ENCODE measurements at regions not wholly inside any gene's neighbourhood (a gene's known extent, or its start where the extent isn't known, plus 50 kb on each side); places are given as distances from the start of the nearest gene placed in this dataset.

DNA sequence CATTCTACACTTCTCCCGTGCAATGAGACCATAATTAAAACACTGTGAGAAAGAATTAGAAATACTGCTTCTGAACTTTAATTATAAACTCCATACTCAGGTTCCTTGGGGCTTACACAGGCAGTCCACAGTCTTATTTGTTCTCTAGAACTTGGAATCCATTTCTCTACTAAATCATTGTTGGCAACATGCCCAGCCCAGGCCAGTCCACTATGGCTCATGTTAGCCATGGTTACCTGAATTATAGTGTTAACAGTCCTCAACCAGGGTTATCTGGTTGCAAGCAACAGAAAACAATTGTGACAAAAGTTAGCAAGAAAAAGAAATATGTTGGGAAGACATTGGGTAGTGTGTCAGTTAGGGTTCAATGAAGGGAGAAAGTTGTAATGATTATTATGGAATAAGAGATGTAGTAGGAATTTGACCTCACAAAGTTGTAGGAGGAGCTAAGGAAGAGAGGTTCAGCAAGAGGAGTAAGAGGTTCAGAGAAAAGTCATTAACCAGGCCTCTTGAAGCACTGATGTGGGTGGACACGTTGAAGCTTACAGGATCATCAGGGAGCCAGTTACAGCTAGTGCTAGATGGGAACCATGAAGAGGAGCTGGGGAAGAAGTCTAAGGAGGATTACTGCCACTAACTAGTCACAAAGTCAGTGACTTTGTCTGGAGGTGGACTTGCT lies 120.2 kb upstream of the ADRA1D start:
- WGBS, 10 experiments = 25 to 73% (median 64%) methylated on average over 1 to 2 of the region's 2 CpGs; no CpG with 5 or more reads in 3 of the 10 experiments
- no peak for ATAC-seq (replicated peaks in 6 of 8)

DNA sequence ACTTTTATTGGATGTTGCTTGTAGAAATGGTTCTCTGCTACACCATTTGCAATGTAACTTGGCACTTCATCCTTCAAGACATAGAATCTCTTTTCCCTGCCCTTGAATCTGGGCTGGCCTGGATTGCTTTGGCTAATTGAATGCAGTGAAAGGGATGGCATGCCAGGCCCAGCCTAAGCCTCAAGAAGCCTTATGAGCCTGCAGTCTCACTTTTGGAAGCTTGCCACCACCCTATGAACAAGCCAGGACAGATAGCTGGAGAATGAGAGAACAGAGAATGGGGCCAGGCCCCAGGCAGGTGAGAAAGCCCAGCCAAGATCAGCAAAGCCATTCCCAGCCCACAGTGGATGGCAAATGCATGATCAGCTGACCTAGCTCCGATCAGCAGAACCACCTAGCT lies 117.0 kb upstream of the ADRA1D start:
- 67 to 86% methylated on average over 1 of the region's 1 CpG; no CpG with 5 or more reads in 8 of the 10 experiments for WGBS, 10 experiments
- ATAC-seq (replicated peaks in 6 of 8) = no peak
- Histone ChIP-seq H3K27ac (no peak overlapping the region), H3K4me1 (replicated peaks in 1 of 2) (no peaks in the 10 kb centered on the region), H3K4me3 (no peak overlapping the region)
- in situ Hi-C loops (cut with MboI; ENCODE audit: low pct_unique_long_range_greater_than_20kb in 2 of 9, low sequenced_read_pairs in 9 of 9, unreplicated experiment in 9 of 9) = no loop called here

More for the DNA sequence above, 120.2 kb upstream of the ADRA1D start:
- in situ Hi-C loops (cut with MboI; ENCODE audit: low pct_unique_long_range_greater_than_20kb in 2 of 9, low sequenced_read_pairs in 9 of 9, unreplicated experiment in 9 of 9) = no loop called here
- no peak overlapping the region for H3K4me3 ChIP-seq
- H3K27ac ChIP-seq = no peak overlapping the region
- no peaks in the 10 kb centered on the region for H3K4me1 ChIP-seq (replicated peaks in 1 of 2)

DNA sequence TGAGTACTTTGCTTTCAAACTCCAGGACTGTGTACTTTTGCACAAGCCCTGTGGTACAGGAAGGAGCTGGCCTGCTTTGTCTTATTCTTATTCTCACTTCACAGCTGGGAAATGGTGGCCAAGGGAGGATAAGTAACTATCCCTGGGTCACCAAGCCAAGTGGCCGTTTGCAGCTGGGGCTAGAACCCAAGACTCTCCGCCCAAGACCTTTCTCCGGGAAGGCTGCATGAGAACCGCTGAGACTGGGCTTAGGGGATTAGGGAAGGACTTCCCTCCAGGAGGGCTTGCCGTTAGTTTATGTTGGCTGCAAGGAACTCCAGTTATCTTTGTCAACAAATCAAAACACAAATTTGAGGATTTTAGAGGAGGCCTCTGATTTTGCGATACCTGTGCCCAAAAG lies 109.5 kb upstream of the ADRA1D start:
- in situ Hi-C loops (cut with MboI; ENCODE audit: low pct_unique_long_range_greater_than_20kb in 2 of 9, low sequenced_read_pairs in 9 of 9, unreplicated experiment in 9 of 9) = no loop called here
- Histone ChIP-seq H3K4me3 (no peak overlapping the region), H3K4me1 (replicated peaks in 1 of 2) (no peaks in the 10 kb centered on the region), H3K27ac (no peak overlapping the region)
- 60 to 82% (median 70%) methylated on average over 1 to 2 of the region's 6 CpGs; no CpG with 5 or more reads in 7 of the 10 experiments for WGBS, 10 experiments
- ATAC-seq (replicated peaks in 6 of 8) = no peak

DNA sequence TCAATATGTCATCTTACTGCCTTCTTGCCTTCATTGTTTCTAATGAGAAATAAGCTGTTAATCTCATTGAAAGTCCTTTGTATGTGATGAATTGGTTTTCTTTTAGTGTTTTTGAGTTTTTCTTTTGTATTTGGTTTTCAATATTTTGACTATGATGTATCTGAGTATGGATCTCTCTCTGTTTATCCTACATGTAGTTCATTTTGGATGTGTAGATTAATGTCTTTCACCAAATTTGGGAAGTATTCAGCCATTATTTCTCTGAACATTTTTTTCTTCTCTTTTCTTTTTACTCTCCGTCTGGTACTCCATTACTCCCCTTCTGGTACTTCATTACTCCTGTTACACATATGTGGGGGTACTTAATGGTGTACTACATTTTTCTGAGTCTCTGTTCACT lies 103.3 kb upstream of the ADRA1D start:
- H3K4me1 ChIP-seq (replicated peaks in 1 of 2) = no peaks in the 10 kb centered on the region
- WGBS, 10 experiments = 35 to 100% (median 86%) methylated on average over 1 of the region's 1 CpG; no CpG with 5 or more reads in 1 of the 10 experiments
- no peak overlapping the region for H3K4me3 ChIP-seq
- H3K27ac ChIP-seq = no peak overlapping the region
- ATAC-seq (replicated peaks in 6 of 8) = no peak
- in situ Hi-C loops (cut with MboI; ENCODE audit: low pct_unique_long_range_greater_than_20kb in 2 of 9, low sequenced_read_pairs in 9 of 9, unreplicated experiment in 9 of 9) = no loop called here

DNA sequence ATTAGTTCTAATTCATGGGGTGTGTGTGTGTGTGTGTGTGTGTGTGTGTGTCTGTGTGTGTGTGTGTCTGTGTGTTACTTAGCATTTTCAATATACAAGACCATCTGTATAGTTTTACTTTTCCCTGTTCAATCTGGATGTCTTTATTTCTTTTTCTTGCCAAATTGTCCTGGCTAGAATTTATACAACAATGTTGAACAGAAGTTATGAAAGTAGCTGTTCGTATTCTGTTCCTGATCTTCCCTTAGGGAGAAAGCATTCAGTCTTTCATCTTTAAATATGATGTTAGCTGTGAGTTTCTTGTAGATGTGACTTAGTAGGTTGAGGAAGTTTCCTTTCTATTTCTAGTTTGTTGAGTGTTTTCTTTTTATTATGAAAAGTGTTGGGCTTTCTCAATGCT lies 101.0 kb upstream of the ADRA1D start:
- H3K4me1 ChIP-seq (replicated peaks in 1 of 2) = no peaks in the 10 kb centered on the region
- WGBS, 10 experiments = 0 to 100% (median 86%) methylated on average over 1 of the region's 1 CpG; no CpG with 5 or more reads in 3 of the 10 experiments
- H3K4me3 ChIP-seq = no peak overlapping the region
- ATAC-seq (replicated peaks in 6 of 8) = no peak
- no peak overlapping the region for H3K27ac ChIP-seq
- in situ Hi-C loops (cut with MboI; ENCODE audit: low pct_unique_long_range_greater_than_20kb in 2 of 9, low sequenced_read_pairs in 9 of 9, unreplicated experiment in 9 of 9) = no loop called here

DNA sequence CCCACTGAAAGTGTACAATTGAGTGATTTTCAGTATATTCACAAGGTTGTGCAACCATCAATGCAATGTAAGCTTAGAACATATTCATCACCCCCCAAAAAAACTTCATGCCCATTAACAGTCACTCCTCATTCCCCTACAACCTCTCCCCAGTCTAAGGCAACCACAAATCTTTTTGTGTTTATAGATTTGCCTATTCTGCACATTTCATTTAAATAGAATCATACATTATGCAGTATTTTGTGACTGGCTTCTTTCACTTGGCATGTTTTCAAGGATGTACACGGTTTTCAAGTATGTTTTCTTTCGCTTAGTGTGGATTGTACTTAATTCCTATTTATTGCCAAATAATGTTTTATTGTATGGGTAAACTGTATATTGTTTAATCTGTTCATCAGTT lies 95.6 kb upstream of the ADRA1D start:
- 26 to 100% (median 60%) methylated on average over 1 to 2 of the region's 2 CpGs; no CpG with 5 or more reads in 3 of the 10 experiments for WGBS, 10 experiments

DNA sequence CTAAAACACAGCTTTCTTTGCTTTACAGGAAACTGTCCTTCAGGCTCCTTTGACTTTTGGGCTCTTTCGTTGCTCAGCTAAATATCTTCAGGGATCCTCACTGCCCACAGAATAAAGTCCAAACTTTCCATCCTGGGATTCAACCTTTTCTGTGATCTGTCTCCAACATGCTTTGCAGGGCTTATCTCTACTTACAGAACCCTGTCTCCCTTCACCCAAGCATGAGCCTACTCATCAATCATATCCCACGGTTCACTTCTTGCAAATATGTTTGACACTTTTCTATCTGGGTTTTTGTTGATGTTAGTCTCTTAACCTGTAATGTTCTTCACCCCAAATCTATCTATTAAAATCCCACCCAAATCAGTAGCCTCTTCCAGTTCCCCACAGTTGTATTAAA lies 93.5 kb upstream of the ADRA1D start:
- H3K27ac ChIP-seq = no peak overlapping the region
- no peak for ATAC-seq (replicated peaks in 6 of 8)
- no peak overlapping the region for H3K4me3 ChIP-seq
- WGBS, 10 experiments = 36 to 100% (median 79%) methylated on average over 1 to 2 of the region's 2 CpGs; no CpG with 5 or more reads in 3 of the 10 experiments
- peaks cover 0 to 5% of the 10 kb centered on the region in 2 donors for H3K4me1 ChIP-seq (replicated peaks in 1 of 2)
- in situ Hi-C loops (cut with MboI; ENCODE audit: low pct_unique_long_range_greater_than_20kb in 2 of 9, low sequenced_read_pairs in 9 of 9, unreplicated experiment in 9 of 9) = no loop called here

More for the DNA sequence above, 95.6 kb upstream of the ADRA1D start:
- in situ Hi-C loops (cut with MboI; ENCODE audit: low pct_unique_long_range_greater_than_20kb in 2 of 9, low sequenced_read_pairs in 9 of 9, unreplicated experiment in 9 of 9) = no loop called here
- no peak for ATAC-seq (replicated peaks in 6 of 8)
- H3K27ac ChIP-seq = no peak overlapping the region
- peaks cover 0 to 5% of the 10 kb centered on the region in 2 donors for H3K4me1 ChIP-seq (replicated peaks in 1 of 2)
- H3K4me3 ChIP-seq = no peak overlapping the region

DNA sequence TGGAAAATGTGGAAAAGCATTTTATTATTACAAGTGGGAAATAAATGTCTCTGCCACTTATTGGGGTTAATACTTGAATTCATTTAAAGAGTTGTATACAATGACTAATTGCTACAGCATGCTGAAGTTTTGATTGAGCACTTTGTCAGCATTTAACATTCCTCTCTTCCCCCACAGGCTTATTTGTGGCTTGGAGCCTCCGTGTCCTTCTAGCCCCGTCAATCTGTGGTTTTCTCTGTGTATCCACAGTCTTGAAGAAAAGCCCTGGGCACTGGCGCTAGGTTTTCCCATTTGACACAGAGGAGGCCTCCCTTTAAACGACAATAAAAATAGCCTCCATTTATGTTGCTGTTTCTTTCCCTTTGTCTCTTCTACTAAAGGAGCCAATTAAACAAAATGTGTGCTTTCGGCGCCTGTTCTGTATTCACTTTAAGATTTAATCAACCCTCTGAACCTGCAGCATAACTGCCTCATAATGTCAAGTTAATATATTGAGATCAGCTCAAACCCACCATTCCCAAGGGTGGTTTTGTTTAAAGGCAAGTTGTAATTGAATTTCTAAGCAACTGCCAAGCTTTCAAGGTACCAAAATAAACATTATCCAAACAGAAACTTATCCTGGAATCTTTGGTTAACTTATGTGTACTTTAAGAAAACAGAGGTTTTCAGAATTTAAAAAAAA lies 92.9 kb upstream of the ADRA1D start:
- 7 to 61% (median 40%) methylated on average over 1 to 6 of the region's 6 CpGs; no CpG with 5 or more reads in 1 of the 10 experiments for WGBS, 10 experiments
- ATAC-seq (replicated peaks in 6 of 8) = peak in 2 of 8 experiments; percentile 49 to 58

DNA sequence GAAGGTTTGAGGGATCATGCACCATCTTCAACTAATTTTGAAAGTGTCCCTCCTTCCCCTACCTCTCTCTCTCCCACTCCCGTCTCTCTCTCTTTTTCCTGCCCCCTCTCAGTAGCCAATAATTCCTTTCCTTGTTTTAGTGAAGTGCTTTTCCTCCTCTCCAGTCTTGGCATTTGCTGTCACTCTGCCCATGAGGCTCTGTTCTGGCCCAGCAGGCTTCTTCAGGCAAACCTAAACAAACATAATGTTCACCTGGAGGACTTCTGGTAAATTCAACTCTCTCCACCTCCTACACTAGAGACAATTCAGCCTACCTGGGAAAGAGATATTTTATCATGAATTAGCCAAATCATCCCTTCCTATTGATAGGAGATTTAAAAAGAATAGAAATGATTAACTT lies 86.6 kb upstream of the ADRA1D start:
- in situ Hi-C loops (cut with MboI; ENCODE audit: low pct_unique_long_range_greater_than_20kb in 2 of 9, low sequenced_read_pairs in 9 of 9, unreplicated experiment in 9 of 9) = no loop called here
- H3K4me1 ChIP-seq (replicated peaks in 1 of 2) = no peaks in the 10 kb centered on the region
- no peak overlapping the region for H3K4me3 ChIP-seq
- no peak overlapping the region for H3K27ac ChIP-seq
- ATAC-seq (replicated peaks in 6 of 8) = no peak
- WGBS, 10 experiments = 33 to 67% (median 60%) methylated on average over 1 of the region's 1 CpG; no CpG with 5 or more reads in 4 of the 10 experiments

More for the DNA sequence above, 92.9 kb upstream of the ADRA1D start:
- Histone ChIP-seq H3K4me1 (replicated peaks in 1 of 2) (peaks cover 0 to 5% of the 10 kb centered on the region in 2 donors), H3K27ac (no peak overlapping the region), H3K4me3 (no peak overlapping the region)
- in situ Hi-C loops (cut with MboI; ENCODE audit: low pct_unique_long_range_greater_than_20kb in 2 of 9, low sequenced_read_pairs in 9 of 9, unreplicated experiment in 9 of 9) = no loop called here

DNA sequence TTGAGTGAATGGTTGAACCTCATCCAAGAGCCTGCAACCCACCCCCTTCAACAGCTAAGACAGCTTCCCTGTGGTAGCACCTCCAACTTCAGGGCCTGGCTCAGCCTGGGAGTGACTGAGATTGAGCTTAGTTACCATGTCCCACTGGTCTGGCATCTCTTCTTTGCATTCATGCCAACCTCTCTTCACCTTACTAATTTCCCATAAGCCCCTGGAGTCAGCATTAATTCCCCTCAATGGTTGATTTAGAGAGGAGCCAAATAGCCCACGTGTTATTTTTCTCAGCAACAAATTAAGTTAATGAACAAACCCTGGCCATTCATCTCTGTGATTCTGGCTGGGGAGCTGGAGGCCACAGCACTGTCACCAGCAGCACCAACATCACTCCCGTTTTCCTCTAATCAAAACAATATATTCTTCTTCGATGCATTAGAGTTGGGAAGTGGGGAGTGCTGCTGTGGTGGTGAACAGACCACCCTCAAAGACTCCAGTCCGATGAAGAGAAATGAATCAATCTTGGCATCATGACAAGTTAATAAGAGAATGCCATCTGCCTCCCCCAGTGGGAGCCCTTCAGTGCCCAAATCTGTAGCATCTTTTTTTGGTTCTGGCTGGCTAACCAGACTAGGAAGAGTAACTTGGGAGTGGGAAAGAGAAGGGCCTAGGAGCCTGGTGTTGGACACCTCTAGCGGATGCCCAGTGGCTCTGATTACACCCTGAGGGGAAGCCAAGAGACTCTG lies 83.2 kb upstream of the ADRA1D start:
- WGBS, 10 experiments = 0 to 100% (median 37%) methylated on average over 1 to 4 of the region's 5 CpGs; no CpG with 5 or more reads in 1 of the 10 experiments
- Histone ChIP-seq H3K4me3 (no peak overlapping the region), H3K27ac (no peak overlapping the region), H3K4me1 (replicated peaks in 1 of 2) (no peaks in the 10 kb centered on the region)
- in situ Hi-C loops (cut with MboI; ENCODE audit: low pct_unique_long_range_greater_than_20kb in 2 of 9, low sequenced_read_pairs in 9 of 9, unreplicated experiment in 9 of 9) = no loop called here
- peak in 1 of 8 experiments; percentile 14 for ATAC-seq (replicated peaks in 6 of 8)

DNA sequence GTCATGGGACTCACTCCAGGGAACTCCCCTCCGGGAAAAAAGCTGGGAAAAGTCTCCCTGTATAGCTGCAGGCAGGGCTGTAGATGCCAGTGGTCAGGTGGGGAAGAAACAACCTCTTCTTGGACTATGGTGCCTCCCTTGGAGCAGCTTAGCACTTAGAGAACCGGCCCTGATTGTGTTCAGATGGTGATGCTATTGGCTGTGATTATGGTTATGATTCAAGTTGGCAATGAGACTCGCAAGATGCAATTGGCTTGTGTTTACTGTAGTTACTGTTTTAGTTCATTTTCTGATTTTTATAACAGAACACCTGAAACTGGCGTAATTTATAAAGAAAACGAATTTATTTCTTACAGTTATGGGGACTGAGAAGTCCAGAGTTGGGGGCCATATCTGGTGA lies 80.9 kb upstream of the ADRA1D start:
- H3K27ac ChIP-seq = no peak overlapping the region
- in situ Hi-C loops (cut with MboI; ENCODE audit: low pct_unique_long_range_greater_than_20kb in 2 of 9, low sequenced_read_pairs in 9 of 9, unreplicated experiment in 9 of 9) = no loop called here
- no peak overlapping the region for H3K4me3 ChIP-seq
- no peaks in the 10 kb centered on the region for H3K4me1 ChIP-seq (replicated peaks in 1 of 2)
- ATAC-seq (replicated peaks in 6 of 8) = no peak
- WGBS, 10 experiments = 0 to 83% (median 50%) methylated on average over 1 to 5 of the region's 5 CpGs; no CpG with 5 or more reads in 1 of the 10 experiments

DNA sequence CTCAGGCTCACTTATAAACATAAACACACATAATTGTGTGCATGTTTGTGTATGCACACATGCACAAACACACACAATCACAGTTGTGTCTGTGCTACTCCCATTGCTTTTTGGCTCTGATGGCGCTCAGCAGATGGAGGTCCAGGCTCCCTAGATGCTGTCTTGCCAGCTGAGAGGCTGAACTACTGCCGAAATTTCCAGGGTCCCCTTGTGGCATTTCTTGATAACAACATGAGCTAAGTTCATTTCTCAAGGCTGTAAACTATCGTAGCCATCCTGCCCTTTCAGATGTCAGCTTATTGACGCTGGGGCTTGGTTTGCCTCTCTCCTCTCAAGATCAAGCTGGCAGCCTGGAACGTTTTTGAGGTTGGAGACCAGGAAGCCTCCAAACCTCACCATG lies 80.1 kb upstream of the ADRA1D start:
- in situ Hi-C loops (cut with MboI; ENCODE audit: low pct_unique_long_range_greater_than_20kb in 2 of 9, low sequenced_read_pairs in 9 of 9, unreplicated experiment in 9 of 9) = no loop called here
- no peaks in the 10 kb centered on the region for H3K4me1 ChIP-seq (replicated peaks in 1 of 2)

DNA sequence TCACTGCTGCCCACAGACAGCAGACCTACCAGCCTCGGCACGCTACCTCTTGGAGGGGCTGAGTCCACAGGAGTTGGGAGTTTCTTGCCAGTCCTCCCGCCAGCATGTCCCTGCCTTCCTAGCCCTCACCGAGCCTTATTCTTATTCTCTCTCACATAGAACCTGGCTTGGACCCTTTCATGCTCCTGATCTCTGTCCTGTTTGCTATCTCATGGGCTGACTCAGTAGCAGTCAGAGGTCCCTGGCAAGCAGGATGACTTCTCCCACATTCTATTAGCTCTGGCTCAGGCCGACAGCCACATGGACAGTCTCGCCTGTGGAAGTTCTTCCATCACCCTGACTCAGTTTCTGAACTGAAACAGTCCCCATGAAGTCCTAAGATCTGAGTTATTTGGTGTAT lies 79.5 kb upstream of the ADRA1D start:
- Histone ChIP-seq H3K4me1 (replicated peaks in 1 of 2) (no peaks in the 10 kb centered on the region), H3K27ac (no peak overlapping the region), H3K4me3 (no peak overlapping the region)
- in situ Hi-C loops (cut with MboI; ENCODE audit: low pct_unique_long_range_greater_than_20kb in 2 of 9, low sequenced_read_pairs in 9 of 9, unreplicated experiment in 9 of 9) = no loop called here
- 0 to 100% (median 80%) methylated on average over 1 to 4 of the region's 6 CpGs; no CpG with 5 or more reads in 3 of the 10 experiments for WGBS, 10 experiments
- ATAC-seq (replicated peaks in 6 of 8) = no peak

More for the DNA sequence above, 80.1 kb upstream of the ADRA1D start:
- WGBS, 10 experiments = 10 to 96% (median 68%) methylated on average over 1 to 5 of the region's 5 CpGs; no CpG with 5 or more reads in 2 of the 10 experiments
- ATAC-seq (replicated peaks in 6 of 8) = no peak
- H3K27ac ChIP-seq = no peak overlapping the region
- no peak overlapping the region for H3K4me3 ChIP-seq
